Nephron progenitor cell (in vitro differentiated cells): ENCODE measurements at regions not wholly inside any gene's neighbourhood (a gene's known extent, or its start where the extent isn't known, plus 50 kb on each side); places are given as distances from the start of the nearest gene placed in this dataset.

Experiments
- DNase-seq: peaks from one replicate; pipeline ENCODE4 v3.0.0; 2021
- H3K27ac Mint-ChIP-seq: 2 replicates; pipeline ENCODE4 v1.8.0; 2021; ENCODE audit warnings: mild to moderate bottlenecking, moderate library complexity, mixed read lengths
- H3K27me3 Mint-ChIP-seq: 2 replicates; pipeline ENCODE4 v1.8.0; 2021; ENCODE audit warnings: mild to moderate bottlenecking, low read depth, mixed read lengths; ENCODE audit not compliant: poor library complexity
- H3K36me3 Mint-ChIP-seq: 2 replicates; pipeline ENCODE4 v1.8.0; 2021; ENCODE audit warnings: low read depth, mixed read lengths
- H3K4me1 Mint-ChIP-seq: 2 replicates; pipeline ENCODE4 v1.8.0; 2021; ENCODE audit warnings: mixed read lengths
- H3K4me3 Mint-ChIP-seq: 2 replicates; pipeline ENCODE4 v1.8.0; 2021; ENCODE audit warnings: mild to moderate bottlenecking, moderate library complexity, mixed read lengths
- H3K9me3 Mint-ChIP-seq: 2 replicates; pipeline ENCODE4 v1.8.0; 2021; ENCODE audit warnings: mild to moderate bottlenecking, moderate library complexity, mixed read lengths
- TF ChIP-seq, protein P1 (sequence below): fragments of 200-600 bp; sonication (generic); IDR thresholded peaks from 2 replicates; pipeline ENCODE4 v1.5.0; 2021; ENCODE audit warnings: antibody characterized with exemption

GRCh38 chr2:220493871-220494525, 866.6 kb downstream of the SLC4A3 start:
- Mint-ChIP-seq H3K4me1 (peaks cover 23% of the 10 kb centered on the region), H3K27me3 (no peaks in the 10 kb centered on the region), H3K36me3 (no peaks in the 10 kb centered on the region), H3K9me3 (no peaks in the 10 kb centered on the region), H3K27ac (no peak overlapping the region), H3K4me3 (no peak overlapping the region)
- TF ChIP-seq, protein P1, sequence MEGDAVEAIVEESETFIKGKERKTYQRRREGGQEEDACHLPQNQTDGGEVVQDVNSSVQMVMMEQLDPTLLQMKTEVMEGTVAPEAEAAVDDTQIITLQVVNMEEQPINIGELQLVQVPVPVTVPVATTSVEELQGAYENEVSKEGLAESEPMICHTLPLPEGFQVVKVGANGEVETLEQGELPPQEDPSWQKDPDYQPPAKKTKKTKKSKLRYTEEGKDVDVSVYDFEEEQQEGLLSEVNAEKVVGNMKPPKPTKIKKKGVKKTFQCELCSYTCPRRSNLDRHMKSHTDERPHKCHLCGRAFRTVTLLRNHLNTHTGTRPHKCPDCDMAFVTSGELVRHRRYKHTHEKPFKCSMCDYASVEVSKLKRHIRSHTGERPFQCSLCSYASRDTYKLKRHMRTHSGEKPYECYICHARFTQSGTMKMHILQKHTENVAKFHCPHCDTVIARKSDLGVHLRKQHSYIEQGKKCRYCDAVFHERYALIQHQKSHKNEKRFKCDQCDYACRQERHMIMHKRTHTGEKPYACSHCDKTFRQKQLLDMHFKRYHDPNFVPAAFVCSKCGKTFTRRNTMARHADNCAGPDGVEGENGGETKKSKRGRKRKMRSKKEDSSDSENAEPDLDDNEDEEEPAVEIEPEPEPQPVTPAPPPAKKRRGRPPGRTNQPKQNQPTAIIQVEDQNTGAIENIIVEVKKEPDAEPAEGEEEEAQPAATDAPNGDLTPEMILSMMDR: no peak
- no peak for DNase-seq

DNA sequence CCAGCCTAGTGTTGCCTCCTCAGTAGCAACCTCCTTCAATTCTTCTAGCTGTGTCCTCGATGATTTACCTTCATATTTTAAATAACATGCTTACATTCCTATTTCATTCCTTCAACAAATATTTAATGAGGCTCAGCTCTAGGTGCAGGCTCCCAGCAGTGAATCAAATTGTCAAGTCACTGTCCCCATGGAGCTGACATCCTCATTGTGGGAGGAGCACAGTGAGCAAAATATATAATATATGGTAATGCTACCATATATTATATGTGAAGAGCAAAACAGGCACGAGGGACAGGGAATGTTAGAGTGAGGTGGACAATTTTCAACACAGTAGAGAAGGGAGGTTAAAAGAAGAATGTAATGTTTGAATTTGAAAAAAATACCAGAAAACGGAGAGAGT, 869.1 kb downstream of the SLC4A3 start:
- H3K27me3 Mint-ChIP-seq: no peaks in the 10 kb centered on the region
- DNase-seq: no peak
- H3K4me3 Mint-ChIP-seq: no peak overlapping the region
- peaks cover 23% of the 10 kb centered on the region for H3K4me1 Mint-ChIP-seq
- TF ChIP-seq, protein P1: no peak
- no peak overlapping the region for H3K27ac Mint-ChIP-seq
- peaks cover 6% of the 10 kb centered on the region for H3K36me3 Mint-ChIP-seq
- H3K9me3 Mint-ChIP-seq: peaks cover 9% of the 10 kb centered on the region

- Mint-ChIP-seq H3K9me3 (peaks cover 16% of the 10 kb centered on the region), H3K27ac (peak overlapping the region; percentile 70), H3K4me1 (peaks cover 6% of the 10 kb centered on the region), H3K36me3 (peaks cover 6% of the 10 kb centered on the region), H3K4me3 (no peak overlapping the region), H3K27me3 (no peaks in the 10 kb centered on the region)
- TF ChIP-seq, protein P1: no peak
- DNase-seq: no peak
Observed at GRCh38 chr2:220499225-220499624, 871.8 kb downstream of the SLC4A3 start.

DNA sequence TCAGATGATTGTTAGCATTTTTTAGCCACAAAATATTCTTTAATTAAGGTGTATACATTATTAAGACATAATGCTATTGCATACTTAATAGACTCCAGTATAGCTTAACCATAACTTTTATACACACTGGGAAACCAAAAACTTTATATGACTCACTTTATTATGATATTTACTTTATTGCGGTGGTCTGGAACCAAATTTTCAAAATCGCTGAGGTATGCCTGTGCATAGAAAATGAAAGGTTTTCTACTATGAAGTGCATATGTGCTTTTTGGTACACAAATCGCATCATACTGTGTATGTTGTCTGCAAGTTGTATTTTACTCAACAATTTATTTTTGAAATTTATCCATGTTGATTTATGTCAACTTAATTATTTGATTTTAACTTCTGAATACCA, 875.1 kb downstream of the SLC4A3 start:
- Mint-ChIP-seq H3K9me3 (peaks cover 16% of the 10 kb centered on the region), H3K36me3 (peaks cover 6% of the 10 kb centered on the region), H3K4me1 (peaks cover 32% of the 10 kb centered on the region), H3K27me3 (no peaks in the 10 kb centered on the region), H3K4me3 (no peak overlapping the region), H3K27ac (no peak overlapping the region)
- TF ChIP-seq, protein P1: no peak
- no peak for DNase-seq

DNA sequence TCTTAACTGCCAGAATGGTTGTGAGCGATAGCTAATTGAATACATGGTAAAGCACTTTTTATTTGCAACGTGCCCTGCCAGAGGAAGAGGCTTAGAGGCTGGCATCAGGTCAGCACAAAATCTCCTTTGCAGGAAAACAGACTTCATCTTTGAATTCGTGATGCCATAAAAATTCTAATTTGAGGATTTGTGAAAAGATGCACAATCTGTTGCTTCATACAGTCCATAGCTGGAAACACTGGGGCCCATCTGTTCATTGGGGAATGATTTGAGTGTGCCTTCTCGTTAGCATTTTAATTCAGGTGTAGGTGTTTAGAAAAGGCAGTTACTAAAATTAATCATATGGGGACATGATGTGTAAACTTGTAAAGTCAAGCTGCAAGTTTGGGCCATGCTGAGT, 876.0 kb downstream of the SLC4A3 start:
- H3K36me3 Mint-ChIP-seq: peaks cover 6% of the 10 kb centered on the region
- TF ChIP-seq, protein P1: no peak
- no peak overlapping the region for H3K4me3 Mint-ChIP-seq
- no peak for DNase-seq
- peaks cover 16% of the 10 kb centered on the region for H3K9me3 Mint-ChIP-seq
- H3K27ac Mint-ChIP-seq: no peak overlapping the region
- no peaks in the 10 kb centered on the region for H3K27me3 Mint-ChIP-seq
- peaks cover 41% of the 10 kb centered on the region for H3K4me1 Mint-ChIP-seq

DNA sequence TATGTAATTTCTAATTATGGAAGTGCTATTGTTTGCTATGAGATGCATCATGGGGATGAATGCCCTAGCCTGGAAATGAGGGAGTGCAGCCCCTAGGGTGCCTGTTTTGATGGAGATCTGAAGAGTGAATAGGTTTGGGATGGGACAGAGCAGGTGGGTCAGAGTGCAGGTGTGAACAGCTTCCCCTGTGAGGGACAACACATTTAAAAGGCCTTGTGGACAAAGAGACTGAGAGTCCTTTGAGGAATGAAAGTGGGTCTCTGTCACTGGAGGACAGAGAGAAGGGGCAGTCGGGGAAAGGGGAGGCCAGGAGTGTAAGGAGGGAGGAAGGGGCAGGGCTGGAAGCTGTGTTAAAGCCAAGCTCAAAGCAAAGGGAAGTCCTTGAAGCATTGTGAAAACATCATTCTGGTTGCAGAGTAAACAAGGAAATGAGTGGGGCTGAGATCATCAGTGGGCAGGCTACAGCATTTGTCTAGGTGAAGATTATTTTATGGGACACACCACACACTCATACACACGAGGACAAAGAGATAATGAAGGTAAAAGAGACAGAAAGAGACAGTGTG, 877.6 kb downstream of the SLC4A3 start:
- Mint-ChIP-seq H3K4me3 (no peak overlapping the region), H3K36me3 (peaks cover 6% of the 10 kb centered on the region), H3K27me3 (peaks cover 4% of the 10 kb centered on the region), H3K9me3 (peaks cover 16% of the 10 kb centered on the region), H3K27ac (peak overlapping the region; percentile 52), H3K4me1 (peaks cover 40% of the 10 kb centered on the region)
- TF ChIP-seq, protein P1: no peak
- no peak for DNase-seq
